ENCODE measurements at regions not wholly inside any gene's neighbourhood (a gene's known extent, or its start where the extent isn't known, plus 50 kb on each side); places are given as distances from the start of the nearest gene placed in this dataset.

GRCh38 chr18:40016405-40016804 is 1938.6 kb upstream of the PIK3C3 start:
- no peak for DNase-seq

- DNase-seq: peak; percentile 53
Observed at GRCh38 chr18:40013001-40013609, 1941.9 kb upstream of the PIK3C3 start.

GRCh38 chr18:40011201-40011600 is 1943.8 kb upstream of the PIK3C3 start:
- DNase-seq: no peak

- no peak for DNase-seq
Observed at GRCh38 chr18:40006634-40007033, 1948.4 kb upstream of the PIK3C3 start.

GRCh38 chr18:40004246-40004645 is 1950.8 kb upstream of the PIK3C3 start:
- no peak for DNase-seq

GRCh38 chr18:39998317-39998716 is 1956.7 kb upstream of the PIK3C3 start:
- DNase-seq: no peak

- DNase-seq: no peak
Observed at GRCh38 chr18:39994498-39994897, 1960.5 kb upstream of the PIK3C3 start.

GRCh38 chr18:39991696-39992265 is 1963.3 kb upstream of the PIK3C3 start:
- no peak for DNase-seq

- DNase-seq: no peak
Observed at GRCh38 chr18:39990540-39990939, 1964.5 kb upstream of the PIK3C3 start.

GRCh38 chr18:39976771-39977170 is 1978.3 kb upstream of the PIK3C3 start:
- DNase-seq: no peak

- DNase-seq: no peak
Observed at GRCh38 chr18:39972521-39972920, 1982.5 kb upstream of the PIK3C3 start.

GRCh38 chr18:39969803-39970494 is 1985.1 kb upstream of the PIK3C3 start:
- peak; percentile 30 for DNase-seq

GRCh38 chr18:39966275-39966674 is 1988.8 kb upstream of the PIK3C3 start:
- no peak for DNase-seq

GRCh38 chr18:39962546-39962945 is 1992.5 kb upstream of the PIK3C3 start:
- no peak for DNase-seq

- DNase-seq: peak; percentile 75
Observed at GRCh38 chr18:39960550-39960949, 1994.5 kb upstream of the PIK3C3 start.

GRCh38 chr18:39959839-39960238 is 1995.2 kb upstream of the PIK3C3 start:
- peak; percentile 34 for DNase-seq

- DNase-seq: peak; percentile 7
Observed at GRCh38 chr18:39958876-39959275, 1996.2 kb upstream of the PIK3C3 start.

- DNase-seq: no peak
Observed at GRCh38 chr18:39952816-39953215, 2002.2 kb upstream of the PIK3C3 start.

GRCh38 chr18:39951142-39951720 is 2003.8 kb upstream of the PIK3C3 start:
- DNase-seq: peak; percentile 57

- peak; percentile 91 for DNase-seq
Observed at GRCh38 chr18:39946623-39947061, 2008.4 kb upstream of the PIK3C3 start.

GRCh38 chr18:39945076-39945475 is 2010.0 kb upstream of the PIK3C3 start:
- no peak for DNase-seq

- no peak for DNase-seq
Observed at GRCh38 chr18:39942702-39943101, 2012.3 kb upstream of the PIK3C3 start.

GRCh38 chr18:39938676-39939608 is 2016.1 kb upstream of the PIK3C3 start:
- DNase-seq: no peak
